ENCODE measurements at regions not wholly inside any gene's neighbourhood (a gene's known extent, or its start where the extent isn't known, plus 50 kb on each side); places are given as distances from the start of the nearest gene placed in this dataset.

DNA sequence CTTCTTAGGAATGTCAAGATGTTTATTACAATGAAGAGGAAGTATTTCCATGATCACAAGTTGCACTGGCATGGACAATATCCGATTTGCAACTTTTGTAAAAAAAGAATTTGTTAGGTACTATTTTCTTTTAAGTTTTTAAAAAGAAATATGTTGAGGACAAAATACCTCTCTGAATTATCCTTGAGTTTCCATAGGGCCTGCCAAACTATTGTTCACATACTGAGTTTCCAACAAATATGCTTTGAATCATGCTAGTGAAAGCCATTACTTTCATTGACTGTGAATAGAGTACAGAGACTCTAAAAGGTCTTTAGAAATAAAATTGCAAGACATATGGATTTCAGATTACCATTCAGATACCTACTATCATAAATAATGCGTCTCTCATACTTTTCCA, 566.1 kb downstream of the TMEM182 start:
- H3K9me3 Mint-ChIP-seq = no peaks in the 10 kb centered on the region
- H3K4me1 Mint-ChIP-seq (ENCODE audit: low read depth) = no peaks in the 10 kb centered on the region
- H3K36me3 Mint-ChIP-seq (ENCODE audit: low read depth) = no peaks in the 10 kb centered on the region
- no peak overlapping the region for H3K4me3 Mint-ChIP-seq
- no peak overlapping the region for H3K27ac Mint-ChIP-seq
- intact Hi-C loops (cut with micrococcal nuclease) = no loop called here
- H3K27me3 Mint-ChIP-seq = no peaks in the 10 kb centered on the region

DNA sequence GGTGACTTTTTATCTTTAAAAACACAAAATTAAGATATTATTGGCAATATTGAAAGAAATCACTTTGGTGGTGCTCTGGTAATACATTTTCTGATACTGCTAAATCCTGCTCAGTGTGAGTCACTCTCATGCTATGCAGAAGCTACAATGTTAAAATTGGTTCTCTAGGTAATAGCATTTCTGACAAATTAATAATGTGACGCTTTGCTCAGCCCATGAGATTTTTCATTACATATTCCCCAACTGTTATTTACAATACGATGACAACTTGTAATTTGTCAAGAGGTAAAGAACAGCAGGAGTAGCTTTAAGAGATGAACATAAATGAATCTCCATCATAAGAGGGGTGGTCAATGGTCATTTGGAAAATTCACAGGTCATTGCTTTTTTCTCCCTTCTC, 573.6 kb downstream of the TMEM182 start:
- Mint-ChIP-seq H3K27me3 (no peaks in the 10 kb centered on the region), H3K4me3 (no peak overlapping the region), H3K27ac (no peak overlapping the region), H3K36me3 (ENCODE audit: low read depth) (no peaks in the 10 kb centered on the region), H3K9me3 (no peaks in the 10 kb centered on the region), H3K4me1 (ENCODE audit: low read depth) (no peaks in the 10 kb centered on the region)
- intact Hi-C loops (cut with micrococcal nuclease) = no loop called here

DNA sequence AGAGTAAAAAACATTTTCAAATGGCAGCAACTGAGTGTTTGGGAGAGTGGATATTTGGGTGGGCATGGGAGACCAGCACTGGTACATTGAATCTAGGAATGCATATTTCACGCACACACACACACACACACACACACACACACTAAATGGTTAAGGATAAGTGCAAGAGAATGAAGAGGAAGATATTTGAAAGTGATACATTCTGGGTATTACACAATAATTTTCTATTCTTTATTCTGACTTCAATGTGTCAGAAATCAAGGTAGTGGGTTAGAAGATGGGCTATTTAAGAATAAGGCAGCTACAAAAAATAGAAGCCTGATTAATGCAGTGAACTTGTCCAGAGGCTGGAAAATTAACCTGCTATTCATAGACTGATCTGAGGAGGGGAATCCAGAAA, 577.0 kb downstream of the TMEM182 start:
- Mint-ChIP-seq H3K27me3 (no peaks in the 10 kb centered on the region), H3K36me3 (ENCODE audit: low read depth) (no peaks in the 10 kb centered on the region), H3K4me1 (ENCODE audit: low read depth) (no peaks in the 10 kb centered on the region)

DNA sequence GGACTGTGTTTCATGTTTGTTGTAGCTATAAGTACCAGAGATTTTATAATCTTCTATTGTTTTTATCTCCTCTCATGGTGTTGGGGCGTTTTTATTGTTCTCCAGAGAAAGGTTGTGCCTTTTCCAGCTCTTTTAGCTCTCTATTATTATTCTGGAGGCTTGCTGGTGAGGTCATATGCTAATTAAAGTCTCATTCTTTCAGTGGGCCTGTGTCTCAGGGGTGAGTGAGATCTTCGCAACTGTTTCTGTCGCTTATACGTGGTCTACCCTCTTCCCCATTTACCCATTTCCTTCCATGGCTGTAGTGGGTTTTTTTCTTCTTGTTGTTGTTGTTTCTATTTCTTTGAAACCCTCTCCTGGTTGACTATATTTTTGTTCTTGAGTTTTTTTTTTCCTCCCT, 584.9 kb downstream of the TMEM182 start:
- H3K4me3 Mint-ChIP-seq = no peak overlapping the region
- no peaks in the 10 kb centered on the region for H3K36me3 Mint-ChIP-seq (ENCODE audit: low read depth)
- H3K9me3 Mint-ChIP-seq = peaks cover 19% of the 10 kb centered on the region
- no peaks in the 10 kb centered on the region for H3K27me3 Mint-ChIP-seq
- H3K4me1 Mint-ChIP-seq (ENCODE audit: low read depth) = no peaks in the 10 kb centered on the region
- intact Hi-C loops (cut with micrococcal nuclease) = no loop called here
- H3K27ac Mint-ChIP-seq = no peak overlapping the region

More for the DNA sequence above, 577.0 kb downstream of the TMEM182 start:
- Mint-ChIP-seq H3K9me3 (no peaks in the 10 kb centered on the region), H3K4me3 (no peak overlapping the region), H3K27ac (no peak overlapping the region)
- intact Hi-C loops (cut with micrococcal nuclease) = no loop called here

DNA sequence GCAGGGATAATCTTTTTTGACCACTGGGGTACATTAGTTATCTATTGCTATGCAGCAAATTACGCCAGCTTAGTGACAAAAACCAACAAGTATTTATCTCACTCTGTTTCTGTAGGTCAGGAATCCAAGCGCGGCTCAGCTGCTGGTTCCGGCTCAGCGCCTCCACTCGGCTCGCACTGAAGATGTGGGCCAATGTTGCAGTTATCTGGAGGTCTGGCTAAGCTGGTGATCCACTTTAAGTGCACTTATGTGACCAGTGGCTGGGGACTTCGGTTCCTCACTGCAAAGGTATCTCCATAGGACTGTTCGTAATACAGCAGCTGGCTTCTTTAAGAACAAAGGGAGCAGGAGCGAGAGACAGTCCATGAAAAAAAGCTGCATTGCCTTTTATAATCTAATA, 591.9 kb downstream of the TMEM182 start:
- H3K27ac Mint-ChIP-seq = no peak overlapping the region
- H3K27me3 Mint-ChIP-seq = no peaks in the 10 kb centered on the region
- H3K36me3 Mint-ChIP-seq (ENCODE audit: low read depth) = no peaks in the 10 kb centered on the region
- no peaks in the 10 kb centered on the region for H3K4me1 Mint-ChIP-seq (ENCODE audit: low read depth)
- H3K4me3 Mint-ChIP-seq = no peak overlapping the region
- H3K9me3 Mint-ChIP-seq = no peaks in the 10 kb centered on the region
- intact Hi-C loops (cut with micrococcal nuclease) = no loop called here

DNA sequence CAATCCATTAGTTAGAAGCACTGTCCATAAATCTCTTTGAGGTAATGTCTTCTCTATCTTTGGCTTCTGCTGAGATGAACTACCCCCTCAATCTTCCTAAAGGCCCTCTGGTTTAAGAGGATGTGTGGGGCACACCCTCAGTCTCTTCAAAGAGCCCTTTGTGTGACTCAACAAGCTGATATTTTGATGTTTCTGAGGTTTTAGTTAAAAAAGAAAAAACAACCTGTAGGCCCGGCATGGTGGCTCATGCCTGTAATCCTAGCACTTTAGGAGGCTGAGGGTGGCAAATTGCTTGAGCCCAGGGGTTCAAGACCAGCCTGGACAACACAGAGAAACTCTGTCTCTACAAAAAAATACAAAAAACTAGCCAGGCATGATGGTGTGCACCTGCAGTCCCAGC, 593.5 kb downstream of the TMEM182 start:
- H3K9me3 Mint-ChIP-seq = no peaks in the 10 kb centered on the region
- no peaks in the 10 kb centered on the region for H3K27me3 Mint-ChIP-seq

DNA sequence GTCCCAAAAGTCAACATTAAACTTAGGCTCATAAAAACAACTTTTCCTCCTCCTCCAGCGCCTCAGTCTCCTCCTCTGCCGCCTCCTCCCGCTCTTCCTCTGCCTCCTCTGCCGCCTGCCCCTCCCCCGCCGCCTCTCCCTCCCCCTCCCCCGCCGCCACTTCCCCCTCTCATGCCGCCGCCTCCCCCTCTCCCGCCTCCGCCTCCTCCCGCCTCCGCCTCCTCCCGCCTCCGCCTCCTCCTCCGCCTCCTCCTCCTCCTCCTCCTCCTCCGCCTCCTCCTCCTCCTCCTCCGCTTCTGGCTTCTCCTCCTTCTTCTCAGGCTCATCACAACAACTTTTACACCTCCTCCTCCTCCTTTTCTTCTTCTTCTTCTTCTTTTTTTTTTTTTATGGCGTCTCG, 599.9 kb downstream of the TMEM182 start:
- Mint-ChIP-seq H3K9me3 (peaks cover 16% of the 10 kb centered on the region), H3K4me3 (no peak overlapping the region), H3K36me3 (ENCODE audit: low read depth) (no peaks in the 10 kb centered on the region)

More for the DNA sequence above, 593.5 kb downstream of the TMEM182 start:
- Mint-ChIP-seq H3K36me3 (ENCODE audit: low read depth) (no peaks in the 10 kb centered on the region), H3K4me3 (no peak overlapping the region), H3K4me1 (ENCODE audit: low read depth) (no peaks in the 10 kb centered on the region), H3K27ac (no peak overlapping the region)
- intact Hi-C loops (cut with micrococcal nuclease) = no loop called here

DNA sequence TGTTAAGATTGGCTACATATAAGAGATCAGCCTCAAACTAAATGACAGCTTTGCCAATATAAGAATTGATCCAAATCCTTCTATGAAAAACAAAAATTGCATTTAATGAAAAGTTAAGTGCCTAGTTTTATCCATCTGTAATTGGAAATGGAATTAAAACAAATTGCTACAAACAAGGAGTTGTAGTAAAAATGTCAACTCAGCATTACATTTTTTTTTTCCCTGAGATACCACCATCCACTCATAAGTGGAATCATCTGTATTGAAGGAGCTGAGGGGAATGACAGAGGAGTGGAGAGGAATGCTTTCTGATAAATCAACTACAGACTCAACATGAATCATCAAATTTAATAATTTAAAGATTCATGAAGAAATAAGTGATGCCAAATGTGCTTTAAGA, 601.8 kb downstream of the TMEM182 start:
- Mint-ChIP-seq H3K4me3 (no peak overlapping the region), H3K27ac (no peak overlapping the region), H3K9me3 (peaks cover 18% of the 10 kb centered on the region), H3K36me3 (ENCODE audit: low read depth) (no peaks in the 10 kb centered on the region), H3K4me1 (ENCODE audit: low read depth) (no peaks in the 10 kb centered on the region), H3K27me3 (no peaks in the 10 kb centered on the region)
- intact Hi-C loops (cut with micrococcal nuclease) = no loop called here

More for the DNA sequence above, 599.9 kb downstream of the TMEM182 start:
- Mint-ChIP-seq H3K4me1 (ENCODE audit: low read depth) (no peaks in the 10 kb centered on the region), H3K27me3 (no peaks in the 10 kb centered on the region), H3K27ac (no peak overlapping the region)
- intact Hi-C loops (cut with micrococcal nuclease) = no loop called here

DNA sequence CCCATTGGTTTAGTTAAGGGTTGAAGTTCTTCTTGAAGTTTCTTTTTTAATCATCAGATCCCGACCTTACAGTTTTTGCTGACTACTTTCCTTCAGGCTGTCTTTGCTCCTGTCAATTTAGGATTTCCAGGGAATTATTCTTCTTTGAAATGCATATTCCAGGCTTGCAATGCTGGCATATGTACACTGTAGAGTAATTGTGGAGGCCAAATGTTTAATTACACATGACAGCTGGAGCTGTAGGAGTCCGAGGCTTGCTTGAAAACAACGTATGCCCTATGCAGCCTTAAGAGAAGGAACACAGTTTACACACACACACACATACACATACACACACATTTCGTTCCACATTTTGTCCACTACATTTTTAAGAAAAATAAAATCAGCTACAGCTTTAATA, 602.3 kb downstream of the TMEM182 start:
- peaks cover 22% of the 10 kb centered on the region for H3K9me3 Mint-ChIP-seq
- intact Hi-C loops (cut with micrococcal nuclease) = no loop called here
- H3K27ac Mint-ChIP-seq = no peak overlapping the region

DNA sequence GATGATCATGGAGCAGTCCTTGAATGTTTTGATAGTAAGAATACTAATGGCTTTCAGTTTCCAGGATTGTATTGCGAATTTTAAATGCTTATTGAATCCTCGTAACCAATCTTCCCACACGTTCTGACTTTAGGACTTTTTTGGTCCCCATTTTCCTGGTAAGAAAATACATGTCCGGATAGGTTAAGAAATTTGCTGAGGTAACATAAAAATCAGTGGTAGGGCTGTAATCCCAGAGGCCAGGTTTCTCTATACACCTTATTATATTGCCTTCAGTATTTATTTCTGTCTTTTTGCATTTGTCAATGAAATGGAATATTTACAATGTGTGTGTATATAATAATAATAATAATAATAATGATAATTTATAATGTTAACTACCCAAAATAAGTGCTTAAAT, 603.2 kb downstream of the TMEM182 start:
- Mint-ChIP-seq H3K9me3 (peaks cover 22% of the 10 kb centered on the region), H3K36me3 (ENCODE audit: low read depth) (no peaks in the 10 kb centered on the region), H3K4me1 (ENCODE audit: low read depth) (no peaks in the 10 kb centered on the region), H3K27ac (no peak overlapping the region), H3K4me3 (no peak overlapping the region), H3K27me3 (no peaks in the 10 kb centered on the region)
- intact Hi-C loops (cut with micrococcal nuclease) = no loop called here

More for the DNA sequence above, 602.3 kb downstream of the TMEM182 start:
- H3K4me3 Mint-ChIP-seq = no peak overlapping the region
- no peaks in the 10 kb centered on the region for H3K27me3 Mint-ChIP-seq
- H3K36me3 Mint-ChIP-seq (ENCODE audit: low read depth) = no peaks in the 10 kb centered on the region
- H3K4me1 Mint-ChIP-seq (ENCODE audit: low read depth) = no peaks in the 10 kb centered on the region

DNA sequence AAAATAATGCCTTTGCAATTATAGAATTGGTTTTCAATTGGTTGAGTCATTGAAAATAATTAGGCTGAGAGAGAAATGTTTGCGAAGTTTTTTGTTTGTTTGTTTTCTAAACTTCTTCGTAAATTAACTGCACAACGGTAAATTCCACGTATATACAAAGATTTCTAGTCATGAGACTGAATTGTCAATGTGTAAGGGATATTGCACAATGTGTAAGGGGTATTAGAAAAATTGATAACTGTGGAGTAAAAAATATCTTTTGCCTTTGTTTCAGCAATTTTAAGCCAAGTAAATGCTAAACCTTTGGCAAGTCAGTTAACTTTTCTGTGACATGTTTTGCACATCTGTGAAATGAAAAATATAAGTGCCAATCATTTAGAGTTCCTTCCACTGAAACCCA, 606.0 kb downstream of the TMEM182 start:
- no peak overlapping the region for H3K27ac Mint-ChIP-seq

DNA sequence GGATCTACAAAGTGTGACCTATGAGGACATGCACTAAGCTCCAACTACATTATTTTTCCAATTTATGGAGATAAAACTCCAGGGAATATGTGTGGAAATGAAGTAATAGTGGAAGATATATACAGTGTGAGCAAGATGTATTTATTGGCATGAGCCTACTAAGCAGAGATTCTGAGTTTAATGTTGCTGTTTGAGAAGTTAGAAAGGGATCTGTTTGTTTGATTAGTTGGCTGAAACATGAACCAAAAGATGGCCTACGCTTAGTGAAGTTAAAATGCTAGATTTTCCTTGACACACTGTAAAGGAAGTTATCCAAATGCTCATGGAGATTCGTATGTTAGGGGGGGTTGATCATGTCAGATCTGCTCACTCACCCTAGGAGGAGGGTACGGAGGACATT, 621.7 kb downstream of the TMEM182 start:
- no peaks in the 10 kb centered on the region for H3K36me3 Mint-ChIP-seq (ENCODE audit: low read depth)
- no peaks in the 10 kb centered on the region for H3K27me3 Mint-ChIP-seq
- H3K9me3 Mint-ChIP-seq = peaks cover 47% of the 10 kb centered on the region
- no peak overlapping the region for H3K4me3 Mint-ChIP-seq
- no peak overlapping the region for H3K27ac Mint-ChIP-seq
- no peaks in the 10 kb centered on the region for H3K4me1 Mint-ChIP-seq (ENCODE audit: low read depth)
- intact Hi-C loops (cut with micrococcal nuclease) = no loop called here

More for the DNA sequence above, 606.0 kb downstream of the TMEM182 start:
- Mint-ChIP-seq H3K4me3 (no peak overlapping the region), H3K9me3 (peaks cover 12% of the 10 kb centered on the region), H3K36me3 (ENCODE audit: low read depth) (no peaks in the 10 kb centered on the region), H3K27me3 (no peaks in the 10 kb centered on the region), H3K4me1 (ENCODE audit: low read depth) (no peaks in the 10 kb centered on the region)
- intact Hi-C loops (cut with micrococcal nuclease) = no loop called here

DNA sequence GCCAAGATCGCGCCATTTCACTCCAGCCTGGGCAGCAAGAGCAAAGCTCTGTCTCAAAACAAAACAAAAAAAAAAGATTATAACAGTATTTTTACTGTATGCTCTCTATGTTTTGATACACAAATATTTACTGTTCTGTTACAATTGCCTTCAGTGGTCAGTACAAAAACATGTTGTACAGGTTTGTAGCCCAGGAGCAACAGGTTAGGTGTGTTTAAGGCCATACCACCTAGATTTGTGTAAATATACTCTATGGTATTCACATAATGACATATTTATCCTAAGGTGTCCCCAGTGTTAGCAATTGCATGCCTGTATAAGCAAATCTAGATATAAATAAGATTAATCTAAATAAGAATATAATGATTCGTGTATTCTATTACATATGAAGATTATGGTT, 625.0 kb downstream of the TMEM182 start:
- Mint-ChIP-seq H3K36me3 (ENCODE audit: low read depth) (no peaks in the 10 kb centered on the region), H3K4me3 (no peak overlapping the region), H3K4me1 (ENCODE audit: low read depth) (no peaks in the 10 kb centered on the region), H3K27me3 (no peaks in the 10 kb centered on the region), H3K9me3 (peaks cover 21% of the 10 kb centered on the region), H3K27ac (no peak overlapping the region)
- intact Hi-C loops (cut with micrococcal nuclease) = no loop called here

DNA sequence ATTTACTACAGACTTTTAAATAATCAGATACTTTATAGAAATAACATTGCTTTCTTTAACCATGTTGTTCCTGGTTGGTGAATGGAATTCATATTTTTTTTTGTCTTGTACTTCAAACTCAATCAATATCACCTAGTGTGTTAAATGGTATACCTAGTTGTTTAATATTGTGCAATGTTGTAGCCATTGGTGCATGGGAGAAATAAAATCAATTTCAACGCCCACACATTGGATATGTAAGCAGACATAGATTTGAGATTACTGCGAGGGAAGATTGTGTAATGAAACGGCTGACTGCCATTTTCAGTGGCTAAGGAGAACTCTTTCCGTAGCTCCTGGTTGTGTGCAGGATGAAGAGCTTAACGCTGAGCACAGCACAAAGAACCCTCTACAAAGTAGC, 626.1 kb downstream of the TMEM182 start:
- no peak overlapping the region for H3K4me3 Mint-ChIP-seq
- intact Hi-C loops (cut with micrococcal nuclease) = no loop called here

DNA sequence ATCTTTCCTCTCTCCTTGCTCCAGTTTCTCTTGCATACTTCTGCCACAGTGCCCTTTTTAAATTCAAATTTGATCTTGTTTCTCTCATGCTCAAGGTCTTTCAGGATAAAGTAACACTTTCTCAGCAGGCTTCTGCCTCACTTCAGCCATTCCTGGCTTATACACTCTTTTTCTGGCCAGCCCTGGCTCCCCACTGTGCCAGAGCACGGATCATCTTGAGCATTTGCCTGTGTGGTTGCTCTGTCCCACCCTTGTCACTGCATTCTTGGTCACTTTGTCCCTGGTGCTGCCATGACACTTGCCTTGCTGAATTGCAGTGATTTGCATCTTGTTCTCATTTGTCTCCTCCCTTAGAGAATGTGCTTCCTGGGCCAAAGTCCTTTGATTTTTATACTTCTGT, 634.3 kb downstream of the TMEM182 start:
- Mint-ChIP-seq H3K27me3 (no peaks in the 10 kb centered on the region), H3K36me3 (ENCODE audit: low read depth) (no peaks in the 10 kb centered on the region), H3K27ac (no peak overlapping the region), H3K4me1 (ENCODE audit: low read depth) (no peaks in the 10 kb centered on the region), H3K4me3 (no peak overlapping the region), H3K9me3 (no peaks in the 10 kb centered on the region)
- intact Hi-C loops (cut with micrococcal nuclease) = no loop called here

More for the DNA sequence above, 626.1 kb downstream of the TMEM182 start:
- H3K27ac Mint-ChIP-seq = no peak overlapping the region
- H3K9me3 Mint-ChIP-seq = peaks cover 18% of the 10 kb centered on the region
- no peaks in the 10 kb centered on the region for H3K27me3 Mint-ChIP-seq
- H3K4me1 Mint-ChIP-seq (ENCODE audit: low read depth) = no peaks in the 10 kb centered on the region
- no peaks in the 10 kb centered on the region for H3K36me3 Mint-ChIP-seq (ENCODE audit: low read depth)
